GM12872 (cell line): ENCODE measurements at regions not wholly inside any gene's neighbourhood (a gene's known extent, or its start where the extent isn't known, plus 50 kb on each side); places are given as distances from the start of the nearest gene placed in this dataset.

Source experiments
- CTCF ChIP-seq: IDR thresholded peaks from 3 replicates; pipeline ENCODE4 v1.5.1; 2011; ENCODE audit warnings: low read depth, mild to moderate bottlenecking, low read length, moderate library complexity; ENCODE audit not compliant: insufficient read depth

GRCh38 chr3:191915712-191916111 is 454.7 kb downstream of the PYDC2 start:
- TF ChIP-seq CTCF: no peak

GRCh38 chr3:191919491-191920026 is 458.6 kb downstream of the PYDC2 start:
- TF ChIP-seq CTCF: no peak

GRCh38 chr3:191922570-191922969 is 461.6 kb downstream of the PYDC2 start:
- no peak for TF ChIP-seq CTCF

- TF ChIP-seq CTCF: no peak
Measured at GRCh38 chr3:191944835-191945234, 483.9 kb downstream of the PYDC2 start.

- no peak for TF ChIP-seq CTCF
Measured at GRCh38 chr3:191952186-191952585, 491.2 kb downstream of the PYDC2 start.

GRCh38 chr3:191952609-191953008 is 491.6 kb downstream of the PYDC2 start:
- no peak for TF ChIP-seq CTCF

- TF ChIP-seq CTCF: no peak
Measured at GRCh38 chr3:191958980-191959671, 498.2 kb downstream of the PYDC2 start.
